ENCODE measurements at regions not wholly inside any gene's neighbourhood (a gene's known extent, or its start where the extent isn't known, plus 50 kb on each side); places are given as distances from the start of the nearest gene placed in this dataset.

DNA sequence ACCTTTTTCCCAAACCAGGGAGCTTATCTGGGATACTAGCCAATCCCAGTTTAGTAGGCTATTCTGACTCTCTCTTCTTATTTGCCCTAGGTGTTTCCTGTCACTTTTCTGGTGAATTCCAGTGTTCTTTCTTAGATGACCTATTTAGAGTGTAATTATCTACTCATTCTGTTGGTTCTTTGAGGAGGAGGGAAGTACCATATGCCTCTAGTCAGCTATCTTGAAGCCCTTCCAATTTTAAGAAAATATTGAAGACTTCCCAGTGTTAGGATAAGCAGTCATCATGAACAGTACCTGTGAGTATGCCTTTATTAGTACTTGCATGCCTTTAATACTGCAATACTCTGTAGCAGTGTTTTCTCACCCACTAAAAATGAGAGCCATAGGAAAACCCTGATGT, 724.3 kb upstream of the SLITRK1 start (continued):
- TF ChIP-seq GATAD2B (conservative IDR thresholded peaks at IDR 0.05; ENCODE audit: low read depth) (no peak), NR2F1 (conservative IDR thresholded peaks at IDR 0.05) (no peak), ZSCAN29 (IDR thresholded peaks at IDR 0.05) (no peak)

GRCh38 chr13:84605927-84606326, 723.7 kb upstream of the SLITRK1 start:
- Histone ChIP-seq H3K27ac (ENCODE audit: control insufficient read depth, insufficient read depth) (no peak overlapping the region), H3K9me3 (replicated peaks; ENCODE audit: control insufficient read depth, insufficient read depth, low read length) (no peaks in the 10 kb centered on the region), H2AFZ (ENCODE audit: control insufficient read depth, low read depth, low read length) (no peak overlapping the region), H3K79me2 (ENCODE audit: control insufficient read depth, insufficient read depth, low read length) (no peaks in the 10 kb centered on the region), H3K4me3 (no peak overlapping the region), H3K4me1 (ENCODE audit: control insufficient read depth, insufficient read depth, low read length) (no peaks in the 10 kb centered on the region), H3K27me3 (replicated peaks in 1 of 2; ENCODE audit: control insufficient read depth in 2 of 2, insufficient read depth in 2 of 2, low read length in 1 of 2) (no peaks in the 10 kb centered on the region), H3K9ac (ENCODE audit: control insufficient read depth, insufficient read depth, low read length) (no peak overlapping the region), H3K36me3 (ENCODE audit: control insufficient read depth in 2 of 2, insufficient read depth in 2 of 2, low read length in 1 of 2) (no peaks in the 10 kb centered on the region), H4K20me1 (ENCODE audit: control insufficient read depth, insufficient read depth) (no peaks in the 10 kb centered on the region), H3K4me2 (ENCODE audit: control insufficient read depth, insufficient read depth) (no peak overlapping the region)
- intact Hi-C loops (cut with micrococcal nuclease; ENCODE audit: unreplicated experiment) (no loop called here), in situ Hi-C loops (cut with MboI) (no loop called here)
- ChIA-PET CTCF (interaction anchor here (1.1 kb wide), 1 partner anchor 11 kb away, joined by 3 read pairs; no protein-coding TSS in a partner anchor), POLR2A (no interaction called here), RAD21 (ENCODE audit: unreplicated experiment) (interaction anchor here (0.6 to 1.4 kb wide), 2 partner anchors 9 to 471 kb away, joined by 3 read pairs; no protein-coding TSS in a partner anchor), SMC1A (ENCODE audit: uncharacterized antibody, unreplicated experiment) (interaction anchor here (1.0 to 1.9 kb wide), 3 partner anchors 10 to 128 kb away, joined by 3 to 6 read pairs (median 4); no protein-coding TSS in a partner anchor)
- TF ChIP-seq RAD51 (IDR thresholded peaks at IDR 0.05): no peak
- no peak for TF ChIP-seq YY1 (IDR thresholded peaks at IDR 0.05; ENCODE audit: low read depth, low read length)
- TF ChIP-seq, protein P1, sequence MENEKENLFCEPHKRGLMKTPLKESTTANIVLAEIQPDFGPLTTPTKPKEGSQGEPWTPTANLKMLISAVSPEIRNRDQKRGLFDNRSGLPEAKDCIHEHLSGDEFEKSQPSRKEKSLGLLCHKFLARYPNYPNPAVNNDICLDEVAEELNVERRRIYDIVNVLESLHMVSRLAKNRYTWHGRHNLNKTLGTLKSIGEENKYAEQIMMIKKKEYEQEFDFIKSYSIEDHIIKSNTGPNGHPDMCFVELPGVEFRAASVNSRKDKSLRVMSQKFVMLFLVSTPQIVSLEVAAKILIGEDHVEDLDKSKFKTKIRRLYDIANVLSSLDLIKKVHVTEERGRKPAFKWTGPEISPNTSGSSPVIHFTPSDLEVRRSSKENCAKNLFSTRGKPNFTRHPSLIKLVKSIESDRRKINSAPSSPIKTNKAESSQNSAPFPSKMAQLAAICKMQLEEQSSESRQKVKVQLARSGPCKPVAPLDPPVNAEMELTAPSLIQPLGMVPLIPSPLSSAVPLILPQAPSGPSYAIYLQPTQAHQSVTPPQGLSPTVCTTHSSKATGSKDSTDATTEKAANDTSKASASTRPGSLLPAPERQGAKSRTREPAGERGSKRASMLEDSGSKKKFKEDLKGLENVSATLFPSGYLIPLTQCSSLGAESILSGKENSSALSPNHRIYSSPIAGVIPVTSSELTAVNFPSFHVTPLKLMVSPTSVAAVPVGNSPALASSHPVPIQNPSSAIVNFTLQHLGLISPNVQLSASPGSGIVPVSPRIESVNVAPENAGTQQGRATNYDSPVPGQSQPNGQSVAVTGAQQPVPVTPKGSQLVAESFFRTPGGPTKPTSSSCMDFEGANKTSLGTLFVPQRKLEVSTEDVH (IDR thresholded peaks at IDR 0.05; ENCODE audit: low read depth, partially characterized antibody): no peak
- no peak for TF ChIP-seq KDM1A (IDR thresholded peaks at IDR 0.05; ENCODE audit: borderline replicate concordance)
- no peak for TF ChIP-seq RUNX3 (IDR thresholded peaks at IDR 0.05; ENCODE audit: low read length)
- no peak for TF ChIP-seq SMC3 (IDR thresholded peaks at IDR 0.05; ENCODE audit: borderline replicate concordance, low read length)
- no peak for TF ChIP-seq CUX1 (IDR thresholded peaks at IDR 0.05; ENCODE audit: insufficient replicate concordance, low read depth, low read length)
- no peak for TF ChIP-seq SRF (IDR thresholded peaks at IDR 0.05; ENCODE audit: low read depth in 2 of 2, low read length in 2 of 2)
- no peak for TF ChIP-seq MLLT1 (IDR thresholded peaks at IDR 0.05)
- TF ChIP-seq NR2F1 (conservative IDR thresholded peaks at IDR 0.05): no peak
- TF ChIP-seq POU2F2 (IDR thresholded peaks at IDR 0.05; ENCODE audit: borderline replicate concordance, low read depth, low read length): no peak
- no TSS peak for BruUV-seq (replicated peaks)
- DNase-seq (ENCODE audit: low read depth, low spot score): no peak
- ATAC-seq: peak; percentile 53
- 30% methylated on average over 3 of the region's 3 CpGs for WGBS (ENCODE audit: insufficient coverage, insufficient replicate concordance, low lambda C conversion rate, missing lambda C conversion rate)
- FAIRE-seq: no peak
